Activated CD8-positive, alpha-beta memory T cell treated with anti-CD3 and anti-CD28 coated beads, Interleukin-2, amount 10 ng/mL, durations not matched to agents 7 days and 5 days (primary cell): ENCODE measurements at regions not wholly inside any gene's neighbourhood (a gene's known extent, or its start where the extent isn't known, plus 50 kb on each side); places are given as distances from the start of the nearest gene placed in this dataset.

Experiments used
- ATAC-seq: fragments of 150-1000 bp; cut with Tn5 transposase; one replicate; pipeline ENCODE4 v1.10.0; 2021; ENCODE audit warnings: moderate library complexity
- CTCF ChIA-PET: fragments of 350-600 bp; sonication (Branson Sonifier 250); formaldehyde crosslinking; loops from one replicate; lab custom pipeline; 2021; ENCODE audit warnings: antibody characterized with exemption; lab: Charles Lee
- DNase-seq: peaks from one replicate; pipeline ENCODE4 v3.0.0-alpha.2; 2020
- H3K27ac Mint-ChIP-seq: one replicate; pipeline ENCODE4 v1.8.0; 2021; ENCODE audit warnings: mild to moderate bottlenecking, mixed read lengths
- H3K27me3 Mint-ChIP-seq: one replicate; pipeline ENCODE4 v1.8.0; 2021; ENCODE audit warnings: mixed read lengths
- H3K36me3 Mint-ChIP-seq: one replicate; pipeline ENCODE4 v1.8.0; 2021; ENCODE audit warnings: mild to moderate bottlenecking, mixed read lengths
- H3K4me1 Mint-ChIP-seq: one replicate; pipeline ENCODE4 v1.8.0; 2021; ENCODE audit warnings: mixed read lengths
- H3K4me3 Mint-ChIP-seq: one replicate; pipeline ENCODE4 v1.8.0; 2021; ENCODE audit warnings: mild to moderate bottlenecking, moderate library complexity, mixed read lengths
- H3K9me3 Mint-ChIP-seq: one replicate; pipeline ENCODE4 v1.8.0; 2022; ENCODE audit warnings: low read depth, mixed read lengths

- no peaks in the 10 kb centered on the region for H3K27me3 Mint-ChIP-seq
- peak overlapping the region; percentile 81 for H3K27ac Mint-ChIP-seq
- H3K9me3 Mint-ChIP-seq = no peaks in the 10 kb centered on the region
- H3K4me3 Mint-ChIP-seq = no peak overlapping the region
- CTCF ChIA-PET = interaction anchor here (0.8 kb wide), 1 partner anchor 84 kb away, joined by 3 read pairs; no protein-coding TSS in a partner anchor
- no peak for DNase-seq
- H3K36me3 Mint-ChIP-seq = peaks cover 6% of the 10 kb centered on the region
- peaks cover 24% of the 10 kb centered on the region for H3K4me1 Mint-ChIP-seq
- peak; percentile 43 for ATAC-seq
Observed at GRCh38 chr1:8096105-8097011, 70.2 kb upstream of the ERRFI1 start.

- ATAC-seq = no peak
- CTCF ChIA-PET = no interaction called here
- H3K9me3 Mint-ChIP-seq = no peaks in the 10 kb centered on the region
- no peak overlapping the region for H3K4me3 Mint-ChIP-seq
- no peaks in the 10 kb centered on the region for H3K27me3 Mint-ChIP-seq
- peaks cover 26% of the 10 kb centered on the region for H3K4me1 Mint-ChIP-seq
- peaks cover 6% of the 10 kb centered on the region for H3K36me3 Mint-ChIP-seq
- no peak for DNase-seq
- no peak overlapping the region for H3K27ac Mint-ChIP-seq
Observed at GRCh38 chr1:8095584-8095983, 69.5 kb upstream of the ERRFI1 start.

- no peak overlapping the region for H3K27ac Mint-ChIP-seq
- H3K36me3 Mint-ChIP-seq = peaks cover 6% of the 10 kb centered on the region
- CTCF ChIA-PET = interaction anchor here (0.9 kb wide), 1 partner anchor 64 kb away, joined by 3 read pairs; no protein-coding TSS in a partner anchor
- H3K27me3 Mint-ChIP-seq = no peaks in the 10 kb centered on the region
- no peak overlapping the region for H3K4me3 Mint-ChIP-seq
- H3K4me1 Mint-ChIP-seq = peaks cover 34% of the 10 kb centered on the region
- no peak for DNase-seq
- H3K9me3 Mint-ChIP-seq = no peaks in the 10 kb centered on the region
- ATAC-seq = no peak
Observed at GRCh38 chr1:8094481-8095241, 68.6 kb upstream of the ERRFI1 start.

- DNase-seq = no peak
Observed at GRCh38 chr1:8093221-8093980, 67.3 kb upstream of the ERRFI1 start.

GRCh38 chr1:8092657-8093056, 66.5 kb upstream of the ERRFI1 start:
- ATAC-seq (no peak), DNase-seq (no peak)
- H3K4me1 Mint-ChIP-seq = peaks cover 34% of the 10 kb centered on the region
- H3K36me3 Mint-ChIP-seq = peaks cover 6% of the 10 kb centered on the region
- H3K27me3 Mint-ChIP-seq = no peaks in the 10 kb centered on the region
- H3K27ac Mint-ChIP-seq = no peak overlapping the region
- H3K4me3 Mint-ChIP-seq = no peak overlapping the region
- no peaks in the 10 kb centered on the region for H3K9me3 Mint-ChIP-seq
- CTCF ChIA-PET = no interaction called here

More at GRCh38 chr1:8093221-8093980, 67.3 kb upstream of the ERRFI1 start:
- Mint-ChIP-seq H3K9me3 (no peaks in the 10 kb centered on the region), H3K27ac (no peak overlapping the region), H3K27me3 (no peaks in the 10 kb centered on the region), H3K4me3 (no peak overlapping the region), H3K4me1 (peaks cover 38% of the 10 kb centered on the region), H3K36me3 (peaks cover 6% of the 10 kb centered on the region)
- CTCF ChIA-PET = no interaction called here
- no peak for ATAC-seq

GRCh38 chr1:8091691-8092090, 65.6 kb upstream of the ERRFI1 start:
- H3K27ac Mint-ChIP-seq = no peak overlapping the region
- ATAC-seq (no peak), DNase-seq (no peak)
- H3K27me3 Mint-ChIP-seq = no peaks in the 10 kb centered on the region
- CTCF ChIA-PET = no interaction called here
- no peaks in the 10 kb centered on the region for H3K9me3 Mint-ChIP-seq
- H3K4me3 Mint-ChIP-seq = no peak overlapping the region
- H3K4me1 Mint-ChIP-seq = peaks cover 24% of the 10 kb centered on the region
- peaks cover 6% of the 10 kb centered on the region for H3K36me3 Mint-ChIP-seq

GRCh38 chr1:8090241-8090702, 64.2 kb upstream of the ERRFI1 start:
- H3K27me3 Mint-ChIP-seq = peaks cover 3% of the 10 kb centered on the region
- DNase-seq (no peak), ATAC-seq (no peak)
- no peaks in the 10 kb centered on the region for H3K9me3 Mint-ChIP-seq
- CTCF ChIA-PET = no interaction called here
- H3K4me3 Mint-ChIP-seq = no peak overlapping the region
- no peak overlapping the region for H3K27ac Mint-ChIP-seq
- peaks cover 14% of the 10 kb centered on the region for H3K4me1 Mint-ChIP-seq
- peaks cover 4% of the 10 kb centered on the region for H3K36me3 Mint-ChIP-seq

- peaks cover 3% of the 10 kb centered on the region for H3K36me3 Mint-ChIP-seq
- no peaks in the 10 kb centered on the region for H3K9me3 Mint-ChIP-seq
- H3K27me3 Mint-ChIP-seq = peaks cover 3% of the 10 kb centered on the region
- no peak for ATAC-seq
- H3K4me1 Mint-ChIP-seq = peaks cover 14% of the 10 kb centered on the region
- no peak overlapping the region for H3K4me3 Mint-ChIP-seq
- H3K27ac Mint-ChIP-seq = no peak overlapping the region
- CTCF ChIA-PET = no interaction called here
- DNase-seq = no peak
Observed at GRCh38 chr1:8089535-8090228, 63.6 kb upstream of the ERRFI1 start.

- DNase-seq = no peak
- CTCF ChIA-PET = no interaction called here
- no peaks in the 10 kb centered on the region for H3K9me3 Mint-ChIP-seq
- ATAC-seq = no peak
- H3K27me3 Mint-ChIP-seq = peaks cover 3% of the 10 kb centered on the region
- peaks cover 14% of the 10 kb centered on the region for H3K4me1 Mint-ChIP-seq
- H3K4me3 Mint-ChIP-seq = no peak overlapping the region
- H3K36me3 Mint-ChIP-seq = no peaks in the 10 kb centered on the region
- H3K27ac Mint-ChIP-seq = no peak overlapping the region
Observed at GRCh38 chr1:8086055-8086454, 59.9 kb upstream of the ERRFI1 start.

GRCh38 chr1:8084913-8085312, 58.8 kb upstream of the ERRFI1 start:
- ATAC-seq (no peak), DNase-seq (no peak)
- Mint-ChIP-seq H3K4me1 (peaks cover 6% of the 10 kb centered on the region), H3K4me3 (no peak overlapping the region), H3K9me3 (no peaks in the 10 kb centered on the region), H3K27ac (no peak overlapping the region), H3K27me3 (peaks cover 3% of the 10 kb centered on the region), H3K36me3 (no peaks in the 10 kb centered on the region)
- CTCF ChIA-PET = interaction anchor here (0.6 kb wide), 1 partner anchor 885 kb away, joined by 3 read pairs; no protein-coding TSS in a partner anchor

GRCh38 chr1:8083739-8084484, 57.8 kb upstream of the ERRFI1 start:
- no peak overlapping the region for H3K4me3 Mint-ChIP-seq
- no peak overlapping the region for H3K27ac Mint-ChIP-seq
- no peaks in the 10 kb centered on the region for H3K4me1 Mint-ChIP-seq
- H3K27me3 Mint-ChIP-seq = peaks cover 3% of the 10 kb centered on the region
- H3K36me3 Mint-ChIP-seq = no peaks in the 10 kb centered on the region
- no peaks in the 10 kb centered on the region for H3K9me3 Mint-ChIP-seq
- CTCF ChIA-PET = interaction anchor here (0.6 to 1.1 kb wide), 2 partner anchors 82 to 886 kb away, joined by 3 read pairs; no protein-coding TSS in a partner anchor
- ATAC-seq (no peak), DNase-seq (no peak)

GRCh38 chr1:8082945-8083344, 56.8 kb upstream of the ERRFI1 start:
- Mint-ChIP-seq H3K4me3 (no peak overlapping the region), H3K27ac (no peak overlapping the region), H3K4me1 (no peaks in the 10 kb centered on the region), H3K27me3 (peaks cover 3% of the 10 kb centered on the region), H3K9me3 (no peaks in the 10 kb centered on the region), H3K36me3 (no peaks in the 10 kb centered on the region)
- DNase-seq (no peak), ATAC-seq (no peak)
- CTCF ChIA-PET = interaction anchor here (1.1 kb wide), 1 partner anchor 83 kb away, joined by 3 read pairs; no protein-coding TSS in a partner anchor
